ENCODE measurements at regions not wholly inside any gene's neighbourhood (a gene's known extent, or its start where the extent isn't known, plus 50 kb on each side); places are given as distances from the start of the nearest gene placed in this dataset.

- Histone ChIP-seq H3K27ac (ENCODE audit: low read depth in 2 of 2, low read length in 1 of 2) (no peak overlapping the region), H2AFZ (ENCODE audit: low read depth) (peak overlapping the region; percentile 72; the same call in 1 of the 2 replicates), H3K4me1 (ENCODE audit: control insufficient read depth in 1 of 2, insufficient read depth in 2 of 2, low read depth in 1 of 2, low read length in 1 of 2) (no peaks in the 10 kb centered on the region; a peak in 1 of 4 replicates), H4K20me1 (ENCODE audit: insufficient read depth) (no peaks in the 10 kb centered on the region), H3K36me3 (replicated peaks in 1 of 2; ENCODE audit: control insufficient read depth in 1 of 2, insufficient read depth in 2 of 2, low read length in 1 of 2) (no peaks in the 10 kb centered on the region), H3K79me2 (ENCODE audit: insufficient read depth) (no peaks in the 10 kb centered on the region), H3K9ac (no peak overlapping the region), H3K27me3 (ENCODE audit: insufficient read depth) (no peaks in the 10 kb centered on the region), H3K9me3 (no peaks in the 10 kb centered on the region), H3K4me2 (no peak overlapping the region), H3K4me3 (ENCODE audit: low read depth in 2 of 2, low read length in 1 of 2) (no peak overlapping the region), H3F3A (replicated peaks; ENCODE audit: insufficient read depth) (no peaks in the 10 kb centered on the region), H3K9me2 (no peaks in the 10 kb centered on the region)
- ChIA-PET POLR2A (no interaction called here), CTCF (interaction anchor here (1.0 kb wide), 1 partner anchor 33 kb away, joined by 3 read pairs; no protein-coding TSS in a partner anchor)
- DNase-seq = no peak
- no peak for TF ChIP-seq SIN3A (IDR thresholded peaks at IDR 0.05; ENCODE audit: borderline replicate concordance, low read depth, low read length)
- no peak for TF ChIP-seq RXRA (IDR thresholded peaks at IDR 0.05; ENCODE audit: borderline replicate concordance, low read depth)
- TF ChIP-seq TAF1 (IDR thresholded peaks at IDR 0.05; ENCODE audit: borderline replicate concordance, low read depth, low read length) = no peak
- no peak for TF ChIP-seq GABPA (IDR thresholded peaks at IDR 0.05; ENCODE audit: low read depth)
- TF ChIP-seq RCOR1 (IDR thresholded peaks at IDR 0.05; ENCODE audit: low read length) = no peak
- TF ChIP-seq PBX3 (IDR thresholded peaks at IDR 0.05) = no peak
- TF ChIP-seq RFX5 (IDR thresholded peaks at IDR 0.05; ENCODE audit: low read length) = no peak
- TF ChIP-seq USF2 (IDR thresholded peaks at IDR 0.05; ENCODE audit: borderline replicate concordance, low read depth, low read length) = no peak
- TF ChIP-seq SMC3 (IDR thresholded peaks at IDR 0.05; ENCODE audit: low read depth, low read length) = no peak
- TF ChIP-seq EP300 (IDR thresholded peaks at IDR 0.05; ENCODE audit: borderline replicate concordance in 1 of 2, low read depth in 1 of 2, low read length in 1 of 2) = no peak
- TF ChIP-seq FOXJ3 (CRISPR knock-in tag; IDR thresholded peaks at IDR 0.05) = no peak
- TF ChIP-seq FOXM1 (IDR thresholded peaks at IDR 0.05; ENCODE audit: low read depth) = no peak
- WGBS (ENCODE audit: low lambda C conversion rate) = 76% methylated on average over 7 of the region's 7 CpGs
Measured at GRCh38 chr18:21162786-21163185, 51.2 kb upstream of the ROCK1 start.

- Histone ChIP-seq H3K9me2 (no peaks in the 10 kb centered on the region), H3K36me3 (replicated peaks in 1 of 2; ENCODE audit: control insufficient read depth in 1 of 2, insufficient read depth in 2 of 2, low read length in 1 of 2) (no peaks in the 10 kb centered on the region), H3K4me2 (peak overlapping the region; percentile 52), H4K20me1 (ENCODE audit: insufficient read depth) (no peaks in the 10 kb centered on the region), H2AFZ (ENCODE audit: low read depth) (peak overlapping the region; percentile 85), H3K27ac (ENCODE audit: low read depth in 2 of 2, low read length in 1 of 2) (peak overlapping the region in 1 of 2 experiments; percentile 59; a peak in 3 of 4 replicates), H3F3A (replicated peaks; ENCODE audit: insufficient read depth) (no peaks in the 10 kb centered on the region), H3K4me3 (ENCODE audit: low read depth in 2 of 2, low read length in 1 of 2) (no peak overlapping the region), H3K9me3 (no peaks in the 10 kb centered on the region), H3K79me2 (ENCODE audit: insufficient read depth) (no peaks in the 10 kb centered on the region), H3K27me3 (ENCODE audit: insufficient read depth) (no peaks in the 10 kb centered on the region), H3K9ac (peak overlapping the region; percentile 18; the same call in 1 of the 2 replicates), H3K4me1 (ENCODE audit: control insufficient read depth in 1 of 2, insufficient read depth in 2 of 2, low read depth in 1 of 2, low read length in 1 of 2) (no peaks in the 10 kb centered on the region; a peak in 1 of 4 replicates)
- TF ChIP-seq CTCF (IDR thresholded peaks at IDR 0.05) = no peak
- TF ChIP-seq YY1 (IDR thresholded peaks at IDR 0.05; ENCODE audit: low read depth) = peak; percentile 62; the same call in 1 of the 2 replicates
- peak; percentile 47 for TF ChIP-seq NFIC (IDR thresholded peaks at IDR 0.05; ENCODE audit: borderline replicate concordance)
- ChIA-PET CTCF (interaction anchor here (1.0 kb wide), 1 partner anchor 32 kb away, joined by 3 read pairs; no protein-coding TSS in a partner anchor), POLR2A (no interaction called here)
- 23% methylated on average over 6 of the region's 6 CpGs for WGBS (ENCODE audit: low lambda C conversion rate)
- no peak for DNase-seq
Measured at GRCh38 chr18:21163647-21164547, 52.3 kb upstream of the ROCK1 start.
